Astrocyte (in vitro differentiated cells and primary cell): ENCODE measurements at regions not wholly inside any gene's neighbourhood (a gene's known extent, or its start where the extent isn't known, plus 50 kb on each side); places are given as distances from the start of the nearest gene placed in this dataset.

ENCODE experiments used
- DNase-seq: peaks from one replicate; pipeline ENCODE4 v3.0.0-alpha.2; 2010; ENCODE audit warnings: low read depth
- FAIRE-seq: peaks from 2 replicates; lab custom pipeline; 2011; peaks lifted over from hg19 to GRCh38; lab: Jason Lieb, UNC
- H2AFZ ChIP-seq: 2 replicates; pipeline ENCODE4 v1.6.0; 2012; ENCODE audit warnings: low read depth, low read length, inconsistent platforms
- H3K27ac ChIP-seq: 2 replicates; pipeline ENCODE4 v1.5.1; 2011; ENCODE audit warnings: low read depth, low read length, inconsistent platforms
- H3K27me3 ChIP-seq: 2 replicates; pipeline ENCODE4 v1.6.0; 2011; ENCODE audit warnings: low read length, inconsistent platforms; ENCODE audit not compliant: insufficient read depth
- H3K36me3 ChIP-seq: 2 replicates; pipeline ENCODE4 v1.5.1; 2011; ENCODE audit warnings: low read length, inconsistent platforms; ENCODE audit not compliant: insufficient read depth
- H3K4me1 ChIP-seq: 2 replicates; pipeline ENCODE4 v1.5.1; 2011; ENCODE audit warnings: low read length, inconsistent platforms; ENCODE audit not compliant: insufficient read depth
- H3K4me2 ChIP-seq: 2 replicates; pipeline ENCODE4 v1.6.0; 2012; ENCODE audit warnings: low read length, inconsistent platforms
- H3K4me3 ChIP-seq: 2 replicates; pipeline ENCODE4 v1.5.1; 2011; ENCODE audit warnings: low read depth, mild to moderate bottlenecking, low read length, inconsistent platforms; ENCODE audit not compliant: insufficient read depth
- H3K79me2 ChIP-seq: 2 replicates; pipeline ENCODE4 v1.6.0; 2012; ENCODE audit warnings: mild to moderate bottlenecking, low read length, inconsistent platforms; ENCODE audit not compliant: insufficient read depth
- H3K9ac ChIP-seq: 2 replicates; pipeline ENCODE4 v1.6.0; 2012; ENCODE audit warnings: mild to moderate bottlenecking, low read length, inconsistent platforms
- H3K9me3 ChIP-seq: 2 replicates; pipeline ENCODE4 v1.5.1; 2012; ENCODE audit warnings: low read depth, mild to moderate bottlenecking, low read length, inconsistent platforms; ENCODE audit not compliant: insufficient read depth
- H4K20me1 ChIP-seq: 2 replicates; pipeline ENCODE4 v1.6.0; 2012; ENCODE audit warnings: low read length, inconsistent platforms; ENCODE audit not compliant: insufficient read depth
- H3K27ac Mint-ChIP-seq: one replicate; pipeline ENCODE4 v1.8.0; 2021; ENCODE audit warnings: mild to moderate bottlenecking, mixed read lengths; ENCODE audit not compliant: unreplicated experiment
- H3K27me3 Mint-ChIP-seq: one replicate; pipeline ENCODE4 v1.8.0; 2021; ENCODE audit warnings: low read depth, mixed read lengths; ENCODE audit not compliant: unreplicated experiment
- H3K36me3 Mint-ChIP-seq: one replicate; pipeline ENCODE4 v1.8.0; 2021; ENCODE audit warnings: low read depth, mixed read lengths; ENCODE audit not compliant: unreplicated experiment
- H3K4me1 Mint-ChIP-seq: one replicate; pipeline ENCODE4 v1.8.0; 2021; ENCODE audit warnings: low read depth, mixed read lengths; ENCODE audit not compliant: unreplicated experiment
- H3K4me3 Mint-ChIP-seq: one replicate; pipeline ENCODE4 v1.8.0; 2021; ENCODE audit warnings: mild to moderate bottlenecking, moderate library complexity, mixed read lengths; ENCODE audit not compliant: unreplicated experiment
- H3K9me3 Mint-ChIP-seq: one replicate; pipeline ENCODE4 v1.8.0; 2021; ENCODE audit warnings: mild to moderate bottlenecking, mixed read lengths; ENCODE audit not compliant: unreplicated experiment
- EZH2 ChIP-seq: IDR thresholded peaks from 2 replicates; pipeline ENCODE4 v1.6.1; 2012; ENCODE audit warnings: mild to moderate bottlenecking, low read length, inconsistent platforms; ENCODE audit not compliant: insufficient read depth
- TF ChIP-seq, protein P1 (sequence below): IDR thresholded peaks from 2 replicates; pipeline ENCODE4 v1.5.1; 2011; ENCODE audit warnings: low read depth, mild to moderate bottlenecking, inconsistent platforms, low read length, moderate library complexity; ENCODE audit not compliant: insufficient read depth

DNA sequence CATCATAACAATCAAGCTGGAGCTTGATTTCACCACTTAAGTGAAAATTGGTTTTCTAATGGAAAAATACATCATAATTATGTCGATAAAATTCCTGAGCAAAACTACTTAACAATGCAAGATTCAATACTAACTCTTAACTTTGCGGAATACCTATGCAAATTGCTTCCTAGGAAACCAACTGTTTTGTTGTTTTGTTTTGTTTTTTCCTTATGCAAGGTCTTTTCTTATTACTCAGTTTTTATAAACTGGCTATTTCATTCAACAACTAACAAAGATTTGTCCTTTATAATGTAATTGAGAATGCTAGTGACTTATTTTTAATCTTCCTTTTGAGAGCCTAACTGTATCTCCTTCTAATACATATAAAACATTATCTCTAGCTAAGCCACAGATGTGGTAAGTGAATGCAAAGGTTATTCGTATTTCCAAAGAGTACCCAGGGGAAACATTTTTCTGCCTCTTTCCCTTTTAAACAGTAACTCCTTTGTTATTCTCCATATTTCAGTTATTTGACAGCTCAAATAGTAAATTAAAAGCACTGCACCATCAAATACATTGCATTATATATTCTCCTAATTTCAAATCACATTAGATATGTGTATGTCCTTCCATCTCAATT is 609.4 kb downstream of the SLCO4C1 start:
- no peak for DNase-seq
- Mint-ChIP-seq H3K27me3 (no peaks in the 10 kb centered on the region), H3K36me3 (no peaks in the 10 kb centered on the region), H3K27ac (no peak overlapping the region), H3K4me1 (no peaks in the 10 kb centered on the region), H3K9me3 (no peaks in the 10 kb centered on the region), H3K4me3 (no peak overlapping the region)
- no peak overlapping the region for H3K27ac ChIP-seq
- H2AFZ ChIP-seq: no peak overlapping the region
- no peaks in the 10 kb centered on the region for H4K20me1 ChIP-seq
- no peak overlapping the region for H3K9ac ChIP-seq
- no peak overlapping the region for H3K4me2 ChIP-seq
- no peaks in the 10 kb centered on the region for H3K9me3 ChIP-seq
- H3K79me2 ChIP-seq: no peaks in the 10 kb centered on the region
- H3K36me3 ChIP-seq: no peaks in the 10 kb centered on the region
- H3K4me1 ChIP-seq: no peaks in the 10 kb centered on the region
- FAIRE-seq: no peak
- H3K4me3 ChIP-seq: no peak overlapping the region
- no peaks in the 10 kb centered on the region for H3K27me3 ChIP-seq
- no peak for TF ChIP-seq EZH2
- TF ChIP-seq, protein P1, sequence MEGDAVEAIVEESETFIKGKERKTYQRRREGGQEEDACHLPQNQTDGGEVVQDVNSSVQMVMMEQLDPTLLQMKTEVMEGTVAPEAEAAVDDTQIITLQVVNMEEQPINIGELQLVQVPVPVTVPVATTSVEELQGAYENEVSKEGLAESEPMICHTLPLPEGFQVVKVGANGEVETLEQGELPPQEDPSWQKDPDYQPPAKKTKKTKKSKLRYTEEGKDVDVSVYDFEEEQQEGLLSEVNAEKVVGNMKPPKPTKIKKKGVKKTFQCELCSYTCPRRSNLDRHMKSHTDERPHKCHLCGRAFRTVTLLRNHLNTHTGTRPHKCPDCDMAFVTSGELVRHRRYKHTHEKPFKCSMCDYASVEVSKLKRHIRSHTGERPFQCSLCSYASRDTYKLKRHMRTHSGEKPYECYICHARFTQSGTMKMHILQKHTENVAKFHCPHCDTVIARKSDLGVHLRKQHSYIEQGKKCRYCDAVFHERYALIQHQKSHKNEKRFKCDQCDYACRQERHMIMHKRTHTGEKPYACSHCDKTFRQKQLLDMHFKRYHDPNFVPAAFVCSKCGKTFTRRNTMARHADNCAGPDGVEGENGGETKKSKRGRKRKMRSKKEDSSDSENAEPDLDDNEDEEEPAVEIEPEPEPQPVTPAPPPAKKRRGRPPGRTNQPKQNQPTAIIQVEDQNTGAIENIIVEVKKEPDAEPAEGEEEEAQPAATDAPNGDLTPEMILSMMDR: no peak

DNA sequence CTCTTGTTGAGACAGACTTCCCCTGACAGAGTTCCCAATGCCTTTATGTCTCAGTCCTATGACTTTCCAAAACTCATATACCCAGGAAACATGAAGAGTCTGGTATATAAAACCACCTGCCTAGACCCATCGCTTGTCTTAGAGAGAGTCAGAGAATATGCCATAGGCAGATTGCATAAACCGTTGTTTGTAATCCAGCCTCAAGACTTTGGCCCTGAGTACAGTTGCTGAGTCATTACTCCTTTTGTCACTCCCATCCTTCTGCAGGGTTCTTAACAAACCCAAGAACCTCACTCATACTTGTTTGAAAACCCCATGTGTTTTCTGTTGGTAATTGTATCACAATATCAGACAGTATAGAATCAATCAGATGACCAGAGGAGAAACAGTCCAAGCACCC is 616.3 kb downstream of the SLCO4C1 start:
- H3K4me1 Mint-ChIP-seq: peaks cover 2% of the 10 kb centered on the region
- Histone ChIP-seq H3K27me3 (no peaks in the 10 kb centered on the region), H3K4me3 (no peak overlapping the region), H3K9ac (no peak overlapping the region), H3K4me1 (peaks cover 3% of the 10 kb centered on the region), H3K4me2 (no peak overlapping the region), H2AFZ (no peak overlapping the region), H3K27ac (no peak overlapping the region), H3K79me2 (no peaks in the 10 kb centered on the region), H3K36me3 (no peaks in the 10 kb centered on the region), H4K20me1 (no peaks in the 10 kb centered on the region), H3K9me3 (no peaks in the 10 kb centered on the region)
- H3K36me3 Mint-ChIP-seq: no peaks in the 10 kb centered on the region
- no peak overlapping the region for H3K27ac Mint-ChIP-seq
- FAIRE-seq (no peak), DNase-seq (peak; percentile 28)
- no peaks in the 10 kb centered on the region for H3K27me3 Mint-ChIP-seq
- H3K9me3 Mint-ChIP-seq: no peaks in the 10 kb centered on the region
- TF ChIP-seq EZH2: no peak
- TF ChIP-seq, protein P1: no peak
- no peak overlapping the region for H3K4me3 Mint-ChIP-seq

DNA sequence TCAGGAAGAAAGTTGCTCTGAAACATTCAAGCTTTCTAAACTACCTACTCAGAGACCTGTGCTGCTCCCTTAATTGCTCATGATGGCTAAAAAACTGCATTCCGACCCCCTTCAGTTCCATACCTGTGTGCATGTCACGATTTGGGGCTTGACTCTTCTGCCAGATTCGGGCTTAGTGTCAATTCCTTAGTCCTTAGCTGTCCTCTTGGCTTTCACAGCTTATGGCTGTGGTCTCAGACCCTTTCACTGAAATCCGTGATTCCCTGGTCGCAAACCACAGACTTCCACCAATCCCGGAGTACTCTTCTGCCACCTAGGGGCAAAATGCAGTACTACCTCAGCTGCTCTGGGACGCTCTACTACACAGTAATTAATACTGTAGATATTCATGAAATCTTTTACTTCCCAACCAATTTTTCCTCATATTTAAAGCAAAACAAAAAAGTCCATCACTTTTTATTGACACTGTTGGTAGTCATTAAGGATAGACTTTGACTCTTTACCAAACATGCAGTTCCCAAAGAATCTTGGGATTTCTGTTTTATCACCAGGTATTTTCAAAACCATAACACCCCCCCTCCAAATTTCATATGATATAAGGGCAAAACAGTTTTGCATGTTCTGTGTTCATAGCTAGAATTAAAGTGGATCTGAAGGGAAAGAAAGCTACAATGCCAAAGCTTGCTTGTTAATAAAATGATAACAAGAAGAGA is 617.4 kb downstream of the SLCO4C1 start:
- H3K4me1 Mint-ChIP-seq: peaks cover 2% of the 10 kb centered on the region
- no peaks in the 10 kb centered on the region for H3K27me3 ChIP-seq
- no peak overlapping the region for H3K27ac Mint-ChIP-seq
- no peak overlapping the region for H3K4me3 ChIP-seq
- H3K4me3 Mint-ChIP-seq: no peak overlapping the region
- H3K9me3 ChIP-seq: no peaks in the 10 kb centered on the region
- no peaks in the 10 kb centered on the region for H3K9me3 Mint-ChIP-seq
- DNase-seq (peak; percentile 37), FAIRE-seq (no peak)
- no peak overlapping the region for H3K27ac ChIP-seq
- H2AFZ ChIP-seq: peak overlapping the region; percentile 86
- no peaks in the 10 kb centered on the region for H3K36me3 ChIP-seq
- no peaks in the 10 kb centered on the region for H3K36me3 Mint-ChIP-seq
- H4K20me1 ChIP-seq: no peaks in the 10 kb centered on the region
- H3K4me1 ChIP-seq: peaks cover 3% of the 10 kb centered on the region
- no peaks in the 10 kb centered on the region for H3K27me3 Mint-ChIP-seq
- no peak for TF ChIP-seq EZH2
- TF ChIP-seq, protein P1: peak; percentile 94
- H3K79me2 ChIP-seq: no peaks in the 10 kb centered on the region
- H3K9ac ChIP-seq: no peak overlapping the region
- H3K4me2 ChIP-seq: peak overlapping the region; percentile 72
